Daoy (cell line): ENCODE measurements at regions not wholly inside any gene's neighbourhood (a gene's known extent, or its start where the extent isn't known, plus 50 kb on each side); places are given as distances from the start of the nearest gene placed in this dataset.
"Not testable (repeated sequence)": the region's sequence is repeated elsewhere in the genome, so short reads cannot be mapped to it uniquely, and the experiment has no call there.

Source experiments
- DNase-seq: peaks from one replicate; pipeline ENCODE4 v3.0.0-alpha.2; 2015; ENCODE audit warnings: low read depth

GRCh38 chr17:64724246-64724645 is 62.1 kb upstream of the SMURF2 start:
- DNase-seq: peak; percentile 62

- no peak for DNase-seq
Measured at GRCh38 chr17:64723781-64724180, 61.7 kb upstream of the SMURF2 start.

GRCh38 chr17:64721556-64721955 is 59.4 kb upstream of the SMURF2 start:
- DNase-seq: not testable (repeated sequence)

GRCh38 chr17:64720253-64720652 is 58.1 kb upstream of the SMURF2 start:
- not testable (repeated sequence) for DNase-seq

GRCh38 chr17:64719517-64719916 is 57.4 kb upstream of the SMURF2 start:
- not testable (repeated sequence) for DNase-seq

- not testable (repeated sequence) for DNase-seq
Measured at GRCh38 chr17:64718816-64719215, 56.7 kb upstream of the SMURF2 start.

GRCh38 chr17:64718058-64718457 is 56.0 kb upstream of the SMURF2 start:
- DNase-seq: no peak

GRCh38 chr17:64716496-64716895 is 54.4 kb upstream of the SMURF2 start:
- not testable (repeated sequence) for DNase-seq

GRCh38 chr17:64713786-64714185 is 51.7 kb upstream of the SMURF2 start:
- DNase-seq: peak; percentile 38

GRCh38 chr17:64712557-64713351 is 50.6 kb upstream of the SMURF2 start:
- peak; percentile 48 for DNase-seq
